ENCODE measurements at regions not wholly inside any gene's neighbourhood (a gene's known extent, or its start where the extent isn't known, plus 50 kb on each side); places are given as distances from the start of the nearest gene placed in this dataset.

GRCh38 chr10:124264271-124264670, 154.5 kb downstream of the OAT start:
- no peak for DNase-seq (ENCODE audit: low spot score)

- DNase-seq (ENCODE audit: low spot score) = no peak
These were observed 155.0 kb downstream of the OAT start for GRCh38 chr10:124263726-124264125.

GRCh38 chr10:124262971-124263370, 155.8 kb downstream of the OAT start:
- no peak for DNase-seq (ENCODE audit: low spot score)

- DNase-seq (ENCODE audit: low spot score) = peak; percentile 51
These were observed 156.4 kb downstream of the OAT start for GRCh38 chr10:124262234-124262865.

- no peak for DNase-seq (ENCODE audit: low spot score)
These were observed 159.4 kb downstream of the OAT start for GRCh38 chr10:124259139-124259825.

GRCh38 chr10:124257781-124258180, 160.9 kb downstream of the OAT start:
- DNase-seq (ENCODE audit: low spot score) = no peak

- DNase-seq (ENCODE audit: low spot score) = no peak
These were observed 162.6 kb downstream of the OAT start for GRCh38 chr10:124256151-124256550.

- DNase-seq (ENCODE audit: low spot score) = no peak
These were observed 162.2 kb upstream of the CHST15 start for GRCh38 chr10:124255556-124255955.

- DNase-seq (ENCODE audit: low spot score) = no peak
These were observed 161.1 kb upstream of the CHST15 start for GRCh38 chr10:124254490-124254889.

GRCh38 chr10:124253006-124253405, 159.6 kb upstream of the CHST15 start:
- no peak for DNase-seq (ENCODE audit: low spot score)

- DNase-seq (ENCODE audit: low spot score) = no peak
These were observed 158.8 kb upstream of the CHST15 start for GRCh38 chr10:124252097-124252715.

GRCh38 chr10:124251317-124252065, 158.1 kb upstream of the CHST15 start:
- DNase-seq (ENCODE audit: low spot score) = no peak

GRCh38 chr10:124250506-124250905, 157.1 kb upstream of the CHST15 start:
- no peak for DNase-seq (ENCODE audit: low spot score)

- no peak for DNase-seq (ENCODE audit: low spot score)
These were observed 156.5 kb upstream of the CHST15 start for GRCh38 chr10:124249812-124250432.

GRCh38 chr10:124249196-124249595, 155.8 kb upstream of the CHST15 start:
- no peak for DNase-seq (ENCODE audit: low spot score)

- no peak for DNase-seq (ENCODE audit: low spot score)
These were observed 155.0 kb upstream of the CHST15 start for GRCh38 chr10:124248056-124249045.

GRCh38 chr10:124245806-124246440, 152.5 kb upstream of the CHST15 start:
- DNase-seq (ENCODE audit: low spot score) = no peak

GRCh38 chr10:124245191-124245590, 151.8 kb upstream of the CHST15 start:
- DNase-seq (ENCODE audit: low spot score) = no peak

GRCh38 chr10:124244256-124244877, 151.0 kb upstream of the CHST15 start:
- no peak for DNase-seq (ENCODE audit: low spot score)

- DNase-seq (ENCODE audit: low spot score) = no peak
These were observed 150.3 kb upstream of the CHST15 start for GRCh38 chr10:124243702-124244121.
